ENCODE measurements at regions not wholly inside any gene's neighbourhood (a gene's known extent, or its start where the extent isn't known, plus 50 kb on each side); places are given as distances from the start of the nearest gene placed in this dataset.

DNA sequence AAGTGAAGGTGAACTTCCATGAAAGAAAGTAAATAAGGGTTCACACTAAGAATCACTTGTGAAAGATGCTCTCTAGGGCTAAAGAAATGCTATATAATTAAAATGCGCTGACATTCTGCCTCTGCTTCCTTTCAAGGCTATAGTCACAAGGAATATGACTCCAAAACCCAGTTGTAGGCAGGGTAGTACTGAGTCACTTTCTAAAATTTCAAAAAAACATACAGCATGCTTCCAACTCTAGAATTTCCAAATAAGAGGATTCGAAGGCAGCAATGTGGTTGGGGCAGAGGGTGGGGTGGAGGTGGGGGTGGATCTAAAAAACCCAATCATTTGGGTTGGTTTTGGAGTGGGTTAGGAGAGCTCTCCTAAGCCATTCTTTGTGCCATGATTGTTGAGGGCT is 84.6 kb downstream of the HMHB1 start:
- TF ChIP-seq POLR2A (IDR thresholded peaks at IDR 0.05; ENCODE audit: low read depth, low read length) (no peak), POLR2AphosphoS5 (IDR thresholded peaks at IDR 0.05; ENCODE audit: low read depth, low read length) (no peak), TAF1 (IDR thresholded peaks at IDR 0.05; ENCODE audit: low read depth, low read length) (no peak)

Measured in GM12891 (cell line).